ENCODE measurements at regions not wholly inside any gene's neighbourhood (a gene's known extent, or its start where the extent isn't known, plus 50 kb on each side); places are given as distances from the start of the nearest gene placed in this dataset.

- no peak for TF ChIP-seq EZH2 (IDR thresholded peaks at IDR 0.05; ENCODE audit: borderline replicate concordance, insufficient read depth, low read depth, low read length, poor library complexity, severe bottlenecking)
- no peak for TF ChIP-seq CTCF (IDR thresholded peaks at IDR 0.05)
These were observed 270.8 kb downstream of the FOXG1 start for GRCh38 chr14:29037411-29037810.

Data from B cell (primary cell).